Suprapubic skin (tissue), 3 donors: ENCODE measurements at regions not wholly inside any gene's neighbourhood (a gene's known extent, or its start where the extent isn't known, plus 50 kb on each side); places are given as distances from the start of the nearest gene placed in this dataset.

Experiments used
- CTCF ChIP-seq, 2 donors: fragments of 200-600 bp in 1 of 2; fragments of 450-650 bp in 1 of 2; sonication (generic) in 1 of 2; IDR thresholded peaks; one replicate each; pipeline ENCODE4 v1.5.1; 2016 to 2019; ENCODE audit warnings: antibody characterized with exemption in 2 of 2, mild to moderate bottlenecking in 1 of 2, moderate library complexity in 1 of 2
- EP300 ChIP-seq: sonication (generic); formaldehyde crosslinking; IDR thresholded peaks from one replicate; pipeline ENCODE4 v1.6.1; 2017; ENCODE audit warnings: antibody characterized with exemption
- POLR2A ChIP-seq, 2 donors: fragments of 450-650 bp; IDR thresholded peaks; one replicate each; pipeline ENCODE4 v1.6.1; 2017; ENCODE audit warnings: antibody characterized with exemption in 2 of 2, mild to moderate bottlenecking in 2 of 2, moderate library complexity in 2 of 2

GRCh38 chr3:117434661-117435412 is 725.3 kb downstream of the TUSC7 start:
- TF ChIP-seq CTCF (IDR thresholded peaks at IDR 0.05) (no peak), POLR2A (IDR thresholded peaks at IDR 0.05) (no peak), EP300 (no peak)
